Activated naive CD8-positive, alpha-beta T cell treated with anti-CD3 and anti-CD28 coated beads, Interleukin-2, amount 50 U/mL, for 16 hours (primary cell): ENCODE measurements at regions not wholly inside any gene's neighbourhood (a gene's known extent, or its start where the extent isn't known, plus 50 kb on each side); places are given as distances from the start of the nearest gene placed in this dataset.
"Not testable (repeated sequence)": the region's sequence is repeated elsewhere in the genome, so short reads cannot be mapped to it uniquely, and the experiment has no call there.

ENCODE experiments used
- DNase-seq: peaks from one replicate; pipeline ENCODE4 v3.0.0-alpha.2; 2020; ENCODE audit warnings: low read depth, low spot score

DNA sequence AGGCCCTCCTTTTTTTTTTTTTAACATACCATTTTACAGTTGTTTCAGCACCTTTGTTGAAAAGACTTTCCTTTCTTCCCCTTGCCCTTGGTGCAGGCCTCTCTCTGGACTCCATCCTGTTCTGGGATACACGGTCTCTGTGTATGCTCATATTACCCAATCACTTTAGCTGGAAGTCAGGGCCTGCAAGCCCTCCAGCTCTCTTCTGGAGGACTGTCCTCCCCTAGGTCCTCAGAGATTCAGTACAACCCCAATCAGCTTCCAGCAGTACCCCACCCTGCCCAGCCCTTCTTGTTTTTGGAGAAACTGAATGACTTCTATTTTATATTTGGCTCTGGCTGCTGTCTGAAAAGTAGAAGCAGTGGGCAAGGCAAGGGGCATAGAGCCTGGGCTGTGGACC is 270.8 kb downstream of the KLF13 start:
- DNase-seq, result no peak

DNA sequence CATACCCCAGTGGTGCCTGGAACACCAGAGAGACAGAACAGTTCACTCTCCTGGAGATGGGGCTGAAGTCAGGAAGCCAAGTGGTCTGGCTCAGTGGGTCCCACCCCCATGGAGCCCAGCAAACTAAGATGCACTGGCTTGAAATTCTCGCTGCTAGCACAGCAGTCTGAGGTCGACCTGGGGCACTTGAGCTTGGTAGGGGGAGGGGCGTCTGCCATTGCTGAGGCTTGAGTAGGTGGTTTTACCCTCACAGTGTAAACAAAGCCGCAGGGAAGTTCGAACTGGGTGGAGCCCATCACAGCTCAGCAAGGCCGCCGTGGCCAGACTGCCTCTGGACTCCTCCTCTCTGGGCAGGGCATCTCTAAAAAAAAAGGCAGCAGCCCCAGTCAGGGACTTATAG is 272.0 kb downstream of the KLF13 start:
- DNase-seq, result no peak

DNA sequence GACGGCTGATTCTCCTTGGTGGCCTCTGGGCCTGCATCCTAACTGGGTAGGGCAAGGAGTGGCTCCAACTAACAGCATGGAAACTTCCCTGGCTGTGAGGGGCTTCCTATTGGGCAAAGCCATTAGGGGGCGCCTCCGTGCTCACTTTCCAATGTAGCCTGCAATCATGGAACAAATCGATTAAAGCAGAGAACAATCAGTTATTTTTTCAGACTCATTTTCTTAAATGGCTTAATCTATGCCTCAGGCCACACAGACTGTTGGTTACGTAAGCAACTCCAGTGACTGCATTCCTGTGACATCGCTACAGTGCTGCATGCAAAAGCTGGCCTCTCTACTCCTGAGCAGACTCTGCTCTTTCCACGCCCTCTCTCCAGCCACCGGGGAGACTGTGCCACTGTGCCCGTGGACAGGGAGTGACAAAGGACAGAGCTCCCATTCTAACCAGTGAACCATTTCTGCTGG is 278.9 kb downstream of the KLF13 start:
- DNase-seq, result no peak

DNA sequence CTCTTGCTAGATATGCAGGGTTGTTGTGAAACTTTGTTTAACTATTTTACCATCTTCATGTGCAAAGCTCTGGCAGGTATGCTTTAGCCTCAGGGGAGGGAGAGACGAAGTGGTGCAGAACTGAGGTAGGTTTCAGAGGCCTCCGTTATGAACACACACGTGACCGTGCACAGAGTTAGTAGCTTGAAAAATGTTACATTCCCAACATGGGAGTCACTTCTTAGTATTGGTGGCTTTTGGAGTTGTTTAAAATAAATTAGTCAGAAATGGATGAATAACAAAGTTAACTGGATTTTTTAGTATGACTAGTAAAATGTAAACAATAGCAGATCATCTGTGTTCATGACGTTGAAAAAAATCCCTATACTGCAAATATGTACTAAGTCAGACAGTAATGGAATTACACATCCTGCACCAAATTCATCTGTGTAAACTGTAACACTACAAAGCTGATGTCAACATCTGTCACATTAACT is 279.6 kb downstream of the KLF13 start:
- no peak for DNase-seq

DNA sequence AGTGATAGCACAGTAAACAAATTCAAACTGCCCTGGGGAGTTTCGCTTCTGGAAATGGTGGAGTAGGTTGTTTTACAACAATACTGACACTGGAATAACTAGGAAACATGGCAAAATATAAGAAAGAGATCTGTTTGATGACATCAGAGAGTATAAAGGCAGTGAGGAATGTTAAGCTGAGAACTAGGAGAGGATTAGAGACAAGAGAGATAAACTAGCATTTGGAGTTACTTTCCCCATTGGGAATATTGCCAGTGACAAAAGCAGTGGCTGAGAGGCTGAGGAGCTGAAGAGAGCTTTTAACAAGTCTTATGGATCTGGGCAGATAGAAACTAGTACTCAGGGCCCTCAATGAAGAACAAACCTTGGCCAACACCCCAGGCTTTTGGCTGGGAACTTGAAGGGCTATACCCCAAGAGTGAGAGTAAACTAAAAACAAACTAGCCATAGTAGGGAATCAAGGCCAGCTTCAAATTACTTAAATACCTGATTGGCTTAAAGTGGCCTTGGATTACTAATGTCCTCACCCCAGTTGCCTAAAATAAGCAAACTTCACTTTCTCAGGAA is 280.4 kb downstream of the KLF13 start:
- DNase-seq, result no peak

DNA sequence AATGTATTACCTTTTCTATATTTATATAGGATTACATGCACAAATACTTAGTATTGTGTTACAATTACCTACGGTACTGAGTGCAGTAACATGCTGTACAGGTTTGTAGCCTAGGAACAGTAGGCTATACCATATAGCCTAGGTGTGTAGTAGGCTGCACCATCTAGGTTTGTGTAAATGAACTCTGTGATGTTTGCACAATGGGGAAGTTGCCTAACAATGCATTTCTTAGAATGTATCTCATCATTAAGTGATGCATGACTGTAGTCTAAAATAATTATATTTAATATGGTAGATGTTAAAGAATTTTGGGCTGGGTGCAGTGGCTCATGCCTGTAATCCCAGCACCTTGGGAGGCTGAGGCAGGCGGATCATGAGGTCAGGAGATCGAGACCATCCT is 281.0 kb downstream of the KLF13 start:
- DNase-seq, result no peak

DNA sequence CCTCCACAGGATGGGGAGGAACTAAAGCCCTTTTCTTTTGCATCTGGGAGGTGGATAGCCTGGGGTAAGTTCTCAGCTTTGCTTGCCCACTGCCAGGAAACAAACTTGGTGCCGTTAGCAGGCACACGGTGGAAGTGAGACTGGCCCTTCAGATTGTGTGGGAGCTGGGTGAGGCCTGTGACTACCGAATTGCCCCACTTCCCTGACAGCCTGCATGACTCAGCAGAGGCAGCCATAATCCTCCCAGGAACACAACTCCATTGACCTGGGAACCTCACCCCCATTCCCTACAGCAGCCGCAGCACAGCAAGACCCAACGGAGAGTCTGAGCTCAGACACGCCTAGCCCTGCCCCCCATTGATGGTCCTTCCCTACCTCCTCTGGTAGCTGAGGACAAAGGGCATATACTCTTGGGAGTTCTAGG is 282.6 kb downstream of the KLF13 start:
- DNase-seq, result no peak

DNA sequence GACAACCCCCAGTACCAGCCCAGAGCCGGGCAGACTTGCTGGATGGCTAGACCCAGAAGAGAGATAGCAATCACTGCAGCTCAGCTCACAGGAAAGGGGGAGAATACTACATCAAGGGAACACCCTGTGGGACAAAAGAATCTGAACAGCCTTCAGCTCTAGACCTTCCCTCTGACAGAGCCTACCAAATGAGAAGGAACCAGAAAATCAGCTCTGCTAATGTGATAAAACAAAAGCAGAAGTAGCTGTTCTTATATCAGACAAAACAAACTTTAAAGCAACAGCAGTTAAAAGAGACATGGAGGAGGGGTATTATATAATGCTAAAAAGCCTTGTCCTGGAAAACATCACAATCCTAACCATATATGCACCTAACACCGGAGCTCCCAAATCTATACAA is 283.3 kb downstream of the KLF13 start:
- DNase-seq, result no peak

DNA sequence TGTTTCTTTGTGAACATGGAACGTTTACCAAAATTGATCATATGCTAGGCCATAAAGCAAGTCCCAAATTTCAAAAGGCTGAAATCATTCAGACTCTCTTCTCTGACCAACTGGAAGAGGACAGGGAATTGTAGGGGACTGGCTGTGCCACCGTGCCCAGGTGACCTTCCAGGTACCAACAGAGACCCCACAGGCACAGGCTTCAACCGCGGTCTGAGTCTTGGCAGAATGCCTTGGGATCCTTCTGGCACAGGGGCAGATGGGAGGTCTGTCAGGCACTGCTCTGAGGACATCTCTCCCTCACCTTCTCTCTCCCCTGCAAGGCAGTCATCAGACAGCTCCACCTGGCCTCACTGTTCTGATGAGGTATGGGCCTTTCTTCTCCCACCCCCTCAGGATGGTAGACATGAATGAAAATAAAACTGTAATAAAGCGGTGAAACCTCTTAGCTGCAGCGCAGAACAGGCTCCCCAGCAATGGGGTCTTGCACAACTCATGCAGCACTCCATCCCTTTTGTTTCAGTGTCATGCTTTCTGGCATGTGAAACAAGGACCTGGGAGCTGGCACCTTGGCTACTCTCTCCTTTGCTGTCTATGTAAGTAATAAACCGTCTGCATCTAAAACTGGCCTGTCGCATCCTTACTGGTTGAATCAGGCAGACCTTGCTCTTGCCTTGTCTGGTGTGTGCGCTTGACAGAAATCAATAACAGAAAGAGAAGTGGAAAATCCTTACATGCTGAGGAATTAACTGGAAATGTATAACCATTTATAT is 289.2 kb downstream of the KLF13 start:
- DNase-seq, result no peak

DNA sequence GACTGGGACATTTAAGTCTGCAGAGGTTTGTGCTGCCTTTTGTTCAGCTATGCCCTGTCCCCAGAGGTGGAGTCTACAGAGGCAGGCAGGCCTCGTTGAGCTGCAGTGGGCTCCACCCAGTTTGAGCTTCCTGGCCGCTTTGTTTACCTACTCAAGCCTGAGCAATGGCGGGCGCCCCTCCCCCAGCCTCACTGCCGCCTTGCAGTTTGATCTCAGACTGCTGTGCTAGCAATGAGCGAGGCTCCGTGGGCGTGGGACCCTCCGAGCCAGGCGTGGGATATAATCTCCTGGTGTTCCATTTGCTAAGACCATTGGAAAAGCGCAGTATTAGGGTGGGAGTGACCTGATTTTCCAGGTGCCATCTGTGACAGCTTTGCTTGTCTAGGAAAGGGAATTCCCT is 296.7 kb downstream of the KLF13 start:
- DNase-seq, result not testable (repeated sequence)

DNA sequence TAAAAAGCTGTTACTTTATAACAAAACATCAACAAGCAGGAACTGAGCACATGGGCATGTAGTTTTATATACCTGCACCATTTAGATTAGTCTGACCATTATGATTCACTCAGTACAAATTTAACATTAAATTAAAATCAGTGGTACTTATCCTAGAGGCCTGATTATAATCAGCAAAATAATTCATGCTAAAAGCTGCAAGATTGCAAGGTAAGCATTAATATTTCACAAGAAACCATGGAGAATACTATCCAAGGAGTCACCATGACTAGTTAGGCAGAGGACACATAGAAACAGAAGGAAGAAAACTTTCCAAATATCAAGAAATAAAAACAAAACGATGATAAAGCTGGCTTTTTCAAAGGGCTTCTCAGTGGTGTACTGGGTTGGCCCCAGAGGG is 297.5 kb downstream of the KLF13 start:
- not testable (repeated sequence) for DNase-seq

DNA sequence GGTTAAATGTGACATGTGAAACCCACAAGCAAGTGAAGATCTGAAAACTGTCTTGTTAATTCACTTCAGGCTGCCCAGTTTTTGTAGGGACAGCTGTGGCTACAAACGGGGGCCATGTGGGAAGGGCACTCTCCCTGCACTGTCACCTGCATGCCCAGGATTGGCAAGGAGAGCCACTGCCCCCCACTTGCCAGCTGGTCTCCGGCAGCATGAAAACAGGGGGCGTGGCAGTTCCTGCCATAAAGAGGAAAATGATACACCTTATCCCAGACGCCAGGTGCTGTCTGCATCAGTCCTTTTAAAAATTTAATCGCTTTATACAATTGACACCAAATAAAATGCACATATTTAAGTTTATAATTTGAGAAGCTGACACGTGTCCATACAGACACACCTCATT is 309.1 kb downstream of the KLF13 start:
- not testable (repeated sequence) for DNase-seq

DNA sequence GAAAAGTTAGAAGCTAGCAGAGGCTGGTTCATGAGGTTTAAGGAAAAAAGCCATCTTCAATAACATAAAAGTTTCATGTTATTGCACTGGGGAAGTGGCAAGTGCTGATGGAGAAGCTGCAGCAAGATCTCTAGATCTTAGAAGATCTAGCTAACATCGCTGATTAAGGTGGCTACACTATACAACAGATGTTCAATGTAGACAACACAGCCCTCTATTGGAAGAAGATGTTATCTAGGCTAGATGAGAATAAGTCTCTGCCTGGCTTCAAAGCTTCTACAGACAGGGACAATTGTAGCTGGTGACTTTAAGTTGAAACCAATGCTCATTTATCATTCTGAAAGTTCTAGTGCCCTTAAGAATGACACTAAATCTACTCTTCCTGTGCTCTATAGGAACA is 310.3 kb downstream of the KLF13 start:
- not testable (repeated sequence) for DNase-seq

DNA sequence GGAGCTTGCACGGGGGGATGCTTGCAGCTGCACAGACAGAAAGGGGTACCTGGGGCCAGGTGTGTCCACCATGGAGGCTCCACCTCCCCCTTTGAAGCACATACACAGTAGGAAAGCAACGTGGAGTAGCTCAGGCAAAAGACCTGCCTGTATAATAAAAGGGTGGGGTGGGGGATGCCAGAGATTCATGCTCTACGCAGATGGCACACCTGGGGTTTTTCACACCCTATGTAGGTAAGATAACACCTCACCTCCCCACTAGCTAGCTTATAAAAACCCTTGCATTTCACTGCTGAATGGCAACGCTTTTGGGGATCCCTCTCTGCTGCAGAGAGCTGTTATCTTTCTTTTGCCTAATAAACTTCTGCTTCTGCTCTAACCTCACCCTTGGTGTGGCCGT is 317.3 kb downstream of the KLF13 start:
- DNase-seq, result not testable (repeated sequence)

DNA sequence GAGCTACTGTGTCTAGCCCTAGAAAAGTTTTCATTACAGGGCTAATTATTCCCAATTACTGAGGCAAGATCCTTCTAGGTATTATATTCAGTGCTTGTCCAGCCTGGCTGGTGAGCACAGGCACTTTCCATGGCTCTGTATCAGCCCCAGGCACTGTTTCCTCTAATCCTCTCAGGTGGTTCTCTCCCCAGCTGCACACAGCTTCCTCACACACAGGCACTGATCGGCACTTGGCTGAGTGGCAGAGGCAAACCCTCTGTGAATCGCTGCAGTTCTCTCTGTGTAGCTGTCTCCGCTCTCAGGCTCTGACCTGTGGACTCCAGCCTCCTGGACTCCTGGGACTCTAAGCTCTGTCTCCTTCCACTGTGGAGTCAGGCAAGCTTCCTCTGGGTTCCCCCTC is 318.1 kb downstream of the KLF13 start:
- not testable (repeated sequence) for DNase-seq

DNA sequence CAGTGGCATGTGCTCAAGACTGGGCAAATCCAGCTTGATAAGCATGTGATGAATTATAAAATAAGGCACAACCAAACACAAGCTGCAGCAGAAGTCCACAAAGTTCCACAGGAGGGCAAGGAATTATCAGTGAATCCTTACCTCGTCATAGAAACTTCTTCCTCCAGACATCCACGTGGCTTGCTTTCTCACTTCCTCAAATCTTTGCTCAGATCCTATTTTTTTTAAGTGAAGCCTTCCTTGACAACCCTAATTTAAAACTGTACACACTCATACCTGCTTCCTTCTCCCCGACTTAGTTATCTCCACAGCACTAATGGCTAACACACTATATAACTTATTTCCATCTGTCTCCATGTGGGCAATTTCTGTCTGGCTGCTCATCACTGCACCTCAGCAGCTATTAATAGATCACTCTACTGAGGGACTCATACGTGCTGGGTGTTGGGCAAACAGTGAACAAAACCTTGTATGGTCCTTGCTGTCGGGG is 320.7 kb downstream of the KLF13 start:
- DNase-seq, result not testable (repeated sequence)

DNA sequence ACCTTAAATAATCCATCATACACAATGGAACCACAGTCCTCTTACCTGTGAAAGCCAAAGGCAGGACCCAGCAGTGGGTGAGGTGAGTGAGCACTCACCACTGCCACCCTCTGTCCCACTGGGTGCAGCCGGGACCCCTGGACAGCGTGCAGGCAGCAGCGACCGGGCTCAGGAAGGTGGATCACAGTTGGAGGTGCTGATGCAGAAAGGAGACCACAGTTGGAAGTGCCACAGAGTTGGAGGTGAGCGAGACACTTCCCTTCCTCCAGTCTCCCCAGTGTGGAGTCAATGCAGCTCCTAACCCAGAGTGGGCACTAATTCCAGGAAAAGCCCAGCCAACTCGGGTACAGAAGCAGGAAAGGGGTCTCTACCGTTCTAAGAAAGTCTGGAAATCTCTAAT is 323.0 kb downstream of the KLF13 start:
- not testable (repeated sequence) for DNase-seq

DNA sequence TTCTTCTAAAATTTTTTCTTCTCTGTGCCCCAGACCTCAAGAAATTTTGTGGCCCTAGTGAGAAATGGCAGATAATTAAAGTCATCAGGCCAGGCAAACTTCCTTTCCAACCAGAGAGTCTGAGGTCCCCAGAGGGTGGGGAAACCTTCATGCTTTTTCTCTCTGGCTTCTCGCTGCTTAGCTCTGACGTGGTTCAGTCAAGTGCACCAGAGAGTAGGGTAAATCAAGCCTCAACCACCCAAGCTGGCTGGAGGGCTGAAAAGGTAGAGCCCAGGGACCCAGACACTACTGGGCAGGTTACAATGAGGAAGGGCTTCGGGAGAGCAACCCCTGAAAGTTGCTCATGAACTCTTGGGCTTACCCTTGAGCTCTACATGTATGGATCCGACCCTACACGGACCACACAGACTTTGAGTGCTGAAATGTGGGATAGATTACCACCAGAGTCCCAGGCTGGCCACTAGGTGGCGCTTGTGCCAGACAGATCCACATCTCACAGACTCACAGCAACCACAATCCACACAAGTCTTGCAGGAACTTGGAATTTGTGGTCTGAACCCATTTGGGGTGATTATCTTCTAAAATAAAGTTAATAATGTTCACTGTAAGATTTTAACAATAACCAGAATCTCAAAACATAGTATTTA is 323.5 kb downstream of the KLF13 start:
- DNase-seq, result not testable (repeated sequence)

DNA sequence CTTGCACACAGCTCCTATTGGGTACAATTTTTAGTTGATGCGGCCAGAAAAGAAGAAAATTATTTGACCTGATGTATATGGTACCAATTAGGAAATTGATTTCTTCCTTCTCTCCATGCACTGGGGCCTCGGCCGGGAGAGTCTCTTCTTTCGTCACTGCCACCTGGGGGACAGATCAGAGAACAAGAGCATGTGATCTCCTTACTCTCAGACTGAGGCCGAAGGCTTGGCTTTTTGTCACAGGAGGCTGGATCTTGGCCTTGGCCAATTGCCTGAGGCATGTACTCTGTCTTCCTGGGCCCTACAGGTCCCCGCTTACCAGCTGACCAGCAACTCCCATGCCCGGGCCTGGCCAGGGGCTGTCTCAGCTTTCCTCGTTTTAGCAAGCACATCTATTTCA is 330.3 kb downstream of the KLF13 start:
- not testable (repeated sequence) for DNase-seq

DNA sequence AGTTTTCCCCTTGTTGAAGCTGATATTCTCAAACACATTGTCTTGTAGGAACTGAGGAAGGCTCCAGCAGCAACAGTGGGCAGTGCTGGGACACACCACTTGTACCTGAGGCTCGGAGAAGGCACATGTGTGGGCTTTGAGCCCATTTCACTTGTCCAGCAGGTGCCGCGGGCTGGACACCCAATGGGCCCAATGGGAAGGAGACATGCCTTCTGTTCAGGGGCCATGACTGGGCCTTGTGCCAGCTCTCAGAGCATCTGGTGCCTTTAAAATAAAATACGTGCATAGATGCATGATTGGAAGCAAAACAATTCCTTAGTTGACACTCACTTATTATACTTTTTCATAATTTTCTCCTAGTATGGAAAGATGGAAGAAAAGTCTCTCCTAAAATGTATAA is 334.2 kb downstream of the KLF13 start:
- DNase-seq, result no peak

DNA sequence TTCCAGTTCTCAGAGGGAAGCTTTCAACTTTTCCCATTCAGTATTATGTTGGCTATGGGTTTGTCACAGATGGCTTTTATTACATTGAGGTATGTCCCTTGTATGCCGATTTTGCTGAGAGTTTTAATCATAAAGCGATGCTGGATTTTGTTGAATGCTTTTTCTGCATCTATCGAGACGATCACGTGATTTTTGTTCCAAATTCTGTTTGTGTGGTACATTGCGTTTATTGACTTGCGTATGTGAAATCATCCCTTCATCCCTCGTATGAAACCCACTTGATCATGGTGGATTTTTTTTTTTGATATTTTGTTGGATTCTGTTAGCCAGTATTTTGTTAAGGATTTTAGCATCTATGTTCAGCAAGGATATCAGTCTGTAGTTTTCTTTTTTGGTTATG is 339.1 kb downstream of the KLF13 start:
- DNase-seq, result not testable (repeated sequence)

DNA sequence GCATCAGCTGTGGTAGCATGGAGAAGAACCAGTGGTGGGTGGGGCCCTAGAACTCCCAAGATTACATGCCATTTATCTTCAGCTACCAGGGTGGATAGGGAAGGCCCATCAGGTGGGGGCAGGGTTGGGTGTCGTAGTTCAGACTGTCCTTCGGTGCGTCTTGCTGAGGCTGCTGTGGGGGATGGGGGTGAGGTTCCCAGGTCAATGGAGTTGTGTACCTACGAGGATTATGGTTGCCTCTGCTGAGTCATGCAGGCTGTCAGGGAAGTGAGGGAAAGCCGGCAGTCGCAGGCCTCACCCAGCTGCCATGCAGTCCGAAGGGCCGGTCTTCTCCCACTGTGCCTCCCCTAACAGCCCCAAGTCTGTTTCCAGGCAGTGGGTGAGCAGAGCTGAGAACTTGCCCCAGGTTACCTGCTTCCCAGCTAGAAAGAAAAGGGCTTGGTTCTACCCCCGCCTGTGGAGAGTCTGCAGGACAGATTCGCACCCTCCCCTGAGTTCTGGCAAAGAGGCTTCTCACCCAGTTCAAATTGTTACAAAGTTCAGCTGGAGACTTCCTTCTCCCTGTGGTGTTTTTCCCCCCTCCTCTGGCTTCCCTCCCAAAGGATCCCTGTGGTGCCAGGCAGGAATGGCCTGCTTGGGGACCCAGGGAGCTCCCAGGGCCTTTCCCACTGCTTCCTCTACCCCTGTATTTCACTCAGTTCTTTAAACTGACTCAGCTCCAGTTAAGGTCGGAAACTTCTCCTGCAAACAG is 342.7 kb downstream of the KLF13 start:
- not testable (repeated sequence) for DNase-seq
